OCI-LY7 (cell line): ENCODE measurements at regions not wholly inside any gene's neighbourhood (a gene's known extent, or its start where the extent isn't known, plus 50 kb on each side); places are given as distances from the start of the nearest gene placed in this dataset.

Source experiments
- BruUV-seq: library from RNA; stranded (reverse); fragments of 400-500 nt; replicated peaks from 2 replicates; lab custom pipeline; 2021; lab: Mats Ljungman, UMichigan
- CTCF ChIA-PET: fragments of 300-600 bp; sonication (Branson Sonifier 250); formaldehyde crosslinking; loops from one replicate; lab custom pipeline; 2022; ENCODE audit warnings: antibody characterized with exemption; ENCODE audit not compliant: unreplicated experiment; lab: Charles Lee
- POLR2A ChIA-PET: fragments of 300-600 bp; sonication (Branson Sonifier 250); formaldehyde crosslinking; loops from one replicate; lab custom pipeline; 2022; ENCODE audit warnings: antibody characterized with exemption; lab: Charles Lee
- DNase-seq: peaks from one replicate; pipeline ENCODE4 v3.0.0-alpha.2; 2015; ENCODE audit warnings: low spot score
- H2AFZ ChIP-seq: fragments of 200-600 bp; sonication (generic), shearing (Covaris generic); 2 replicates; pipeline ENCODE4 v1.6.1; 2014; ENCODE audit warnings: mild to moderate bottlenecking, antibody characterized with exemption, low read length, moderate library complexity
- H3K27ac ChIP-seq: fragments of 200-600 bp; sonication (generic); 2 replicates; pipeline ENCODE4 v1.5.1; 2014; ENCODE audit warnings: mixed run types, low read depth, mild to moderate bottlenecking, moderate library complexity, low read length, inconsistent platforms; ENCODE audit not compliant: poor library complexity, severe bottlenecking
- H3K36me3 ChIP-seq: fragments of 200-600 bp; sonication (generic); 2 replicates; pipeline ENCODE4 v1.6.1; 2014; ENCODE audit warnings: mild to moderate bottlenecking, antibody characterized with exemption, low read length, moderate library complexity, mixed read lengths; ENCODE audit not compliant: insufficient read depth
- H3K4me1 ChIP-seq: fragments of 200-600 bp; sonication (generic); 2 replicates; pipeline ENCODE4 v1.5.1; 2014; ENCODE audit warnings: mild to moderate bottlenecking, low read length; ENCODE audit not compliant: insufficient read depth, poor library complexity, severe bottlenecking
- H3K4me2 ChIP-seq: fragments of 200-600 bp; sonication (generic); 2 replicates; pipeline ENCODE4 v1.6.1; 2014; ENCODE audit warnings: mild to moderate bottlenecking, low read length
- H3K4me3 ChIP-seq: fragments of 200-600 bp; sonication (generic); 2 replicates; pipeline ENCODE4 v1.5.1; 2014; ENCODE audit warnings: mild to moderate bottlenecking, low read depth, low read length; ENCODE audit not compliant: poor library complexity, severe bottlenecking
- H3K79me2 ChIP-seq: fragments of 200-600 bp; sonication (generic); 2 replicates; pipeline ENCODE4 v1.6.1; 2016; ENCODE audit warnings: low read depth, mild to moderate bottlenecking, low read length, moderate library complexity, mixed read lengths; ENCODE audit not compliant: insufficient read depth
- H3K9me2 ChIP-seq: fragments of 200-600 bp; sonication (generic); 2 replicates; pipeline ENCODE4 v1.6.1; 2016; ENCODE audit warnings: mild to moderate bottlenecking, low read length, mixed read lengths; ENCODE audit not compliant: insufficient read depth
- H3K9me3 ChIP-seq: fragments of 200-600 bp; sonication (generic); 2 replicates; pipeline ENCODE4 v1.6.1; 2014; ENCODE audit warnings: mild to moderate bottlenecking, mixed run types, low read length, mixed read lengths
- H4K20me1 ChIP-seq: fragments of 200-600 bp; sonication (generic); 2 replicates; pipeline ENCODE4 v1.6.1; 2014; ENCODE audit warnings: mild to moderate bottlenecking, antibody characterized with exemption, low read length, moderate library complexity, mixed read lengths; ENCODE audit not compliant: insufficient read depth
- CTCF ChIP-seq: fragments of 200-600 bp; sonication (generic); conservative IDR thresholded peaks from 2 replicates; pipeline ENCODE4 v1.5.1; 2014; ENCODE audit warnings: mild to moderate bottlenecking, antibody characterized with exemption, low read length, moderate library complexity, mixed read lengths
- EZH2phosphoT487 ChIP-seq: fragments of 200-600 bp; sonication (generic); IDR thresholded peaks from 2 replicates; pipeline ENCODE4 v1.6.1; 2018; ENCODE audit warnings: low read depth, borderline replicate concordance, mild to moderate bottlenecking, mixed run types, antibody characterized with exemption, low read length, moderate library complexity, mixed read lengths
- intact Hi-C: fragments of 100-400 bp; cut with micrococcal nuclease; formaldehyde crosslinking; loops from one replicate; pipeline ENCODE4 v1.10.0; 2022; ENCODE audit not compliant: unreplicated experiment

GRCh38 chr3:21020681-21021080 is 730.3 kb downstream of the ZNF385D start:
- H3K9me3 ChIP-seq = no peaks in the 10 kb centered on the region
- no peaks in the 10 kb centered on the region for H3K4me1 ChIP-seq
- H3K4me2 ChIP-seq = no peak overlapping the region
- no peaks in the 10 kb centered on the region for H3K36me3 ChIP-seq
- intact Hi-C loops = no loop called here
- H3K79me2 ChIP-seq = no peaks in the 10 kb centered on the region
- H3K9me2 ChIP-seq = no peaks in the 10 kb centered on the region
- H2AFZ ChIP-seq = no peak overlapping the region
- ChIA-PET POLR2A (interaction anchor here (0.5 kb wide), 1 partner anchor 55 kb away, joined by 6 read pairs; no protein-coding TSS in a partner anchor), CTCF (no interaction called here)
- H3K4me3 ChIP-seq = no peak overlapping the region
- H4K20me1 ChIP-seq = no peaks in the 10 kb centered on the region
- DNase-seq = no peak
- H3K27ac ChIP-seq = no peak overlapping the region
- TF ChIP-seq EZH2phosphoT487 (no peak), CTCF (no peak)
- BruUV-seq = no TSS peak

GRCh38 chr3:21020043-21020442 is 731.0 kb downstream of the ZNF385D start:
- no peaks in the 10 kb centered on the region for H3K4me1 ChIP-seq
- ChIA-PET POLR2A (no interaction called here), CTCF (no interaction called here)
- H3K36me3 ChIP-seq = no peaks in the 10 kb centered on the region
- no peak for DNase-seq
- H3K79me2 ChIP-seq = no peaks in the 10 kb centered on the region
- H3K27ac ChIP-seq = no peak overlapping the region
- H4K20me1 ChIP-seq = no peaks in the 10 kb centered on the region
- H3K9me2 ChIP-seq = no peaks in the 10 kb centered on the region
- H2AFZ ChIP-seq = no peak overlapping the region
- intact Hi-C loops = no loop called here
- no peak overlapping the region for H3K4me2 ChIP-seq
- no peak for TF ChIP-seq EZH2phosphoT487
- no peak for TF ChIP-seq CTCF
- no TSS peak for BruUV-seq
- no peak overlapping the region for H3K4me3 ChIP-seq
- H3K9me3 ChIP-seq = no peaks in the 10 kb centered on the region

DNA sequence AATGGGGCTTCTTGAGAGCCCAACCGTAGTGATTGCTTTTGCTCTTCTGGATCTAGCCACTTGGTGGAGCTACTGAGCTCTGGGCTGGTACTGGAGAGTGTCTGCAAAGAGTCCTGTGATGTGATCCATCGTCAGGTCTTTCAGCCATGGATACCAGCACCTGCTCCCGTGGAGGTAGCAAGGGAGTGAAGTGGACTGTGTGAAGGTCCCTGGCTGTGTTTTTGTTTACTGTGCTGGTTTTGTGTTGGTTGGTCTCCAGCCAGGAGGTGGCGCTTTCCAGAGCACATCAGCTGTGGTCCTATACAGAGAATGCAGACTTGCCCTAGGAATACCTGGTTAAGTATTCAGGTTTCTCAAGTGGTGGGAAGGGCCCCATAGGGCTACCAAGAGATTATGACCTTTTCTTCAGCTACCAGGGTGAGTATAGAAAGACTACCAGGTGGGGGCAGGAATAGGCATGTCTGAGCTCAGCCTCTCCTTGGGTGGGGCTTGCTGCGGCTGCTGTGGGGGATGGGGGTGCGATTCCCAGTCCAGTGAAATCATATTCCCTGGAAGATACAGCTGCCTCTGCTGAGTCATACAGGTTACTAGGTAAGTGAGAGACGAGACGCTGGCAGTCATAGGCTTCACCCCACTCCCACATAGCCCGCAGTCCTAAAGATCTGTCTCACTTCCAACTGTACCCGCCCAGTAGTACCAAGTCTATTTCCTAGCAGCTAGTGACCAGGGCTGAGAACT is 733.7 kb downstream of the ZNF385D start:
- no peak overlapping the region for H2AFZ ChIP-seq
- no peaks in the 10 kb centered on the region for H3K9me3 ChIP-seq
- ChIA-PET CTCF (interaction anchor here (0.6 kb wide), 1 partner anchor 73 kb away, joined by 3 read pairs; no protein-coding TSS in a partner anchor), POLR2A (interaction anchor here (0.6 kb wide), 1 partner anchor 583 kb away, joined by 3 read pairs; no protein-coding TSS in a partner anchor)
- no peaks in the 10 kb centered on the region for H3K9me2 ChIP-seq
- no peaks in the 10 kb centered on the region for H4K20me1 ChIP-seq
- peak; percentile 71 for TF ChIP-seq CTCF
- TF ChIP-seq EZH2phosphoT487 = no peak
- BruUV-seq = no TSS peak
- H3K79me2 ChIP-seq = no peaks in the 10 kb centered on the region
- no peaks in the 10 kb centered on the region for H3K36me3 ChIP-seq
- intact Hi-C loops = loop anchor here (5.0 kb wide), 1 partner anchor 875 kb away; no protein-coding TSS in a partner anchor
- H3K4me3 ChIP-seq = no peak overlapping the region
- DNase-seq = no peak
- no peak overlapping the region for H3K4me2 ChIP-seq
- H3K4me1 ChIP-seq = no peaks in the 10 kb centered on the region
- H3K27ac ChIP-seq = no peak overlapping the region
